Heart left ventricle (tissue), 13 donors: ENCODE measurements at regions not wholly inside any gene's neighbourhood (a gene's known extent, or its start where the extent isn't known, plus 50 kb on each side); places are given as distances from the start of the nearest gene placed in this dataset.

Experiments
- POLR2A ChIP-seq, 2 donors: fragments of 450-650 bp; IDR thresholded peaks; one replicate each; pipeline ENCODE4 v1.6.1; 2017; ENCODE audit warnings: antibody characterized with exemption in 2 of 2, mild to moderate bottlenecking in 2 of 2, moderate library complexity in 2 of 2
- TF ChIP-seq, protein P1 (sequence below), 12 donors: fragments of 200-600 bp; sonication (generic) in 4 of 12; IDR thresholded peaks; one replicate each; pipeline versions ENCODE4 v1.5.0 to v1.8.0; 2018 to 2022; ENCODE audit warnings: antibody characterized with exemption in 12 of 12, mild to moderate bottlenecking in 5 of 12
- donor health status: ischemic (EF 13 %, LVEDD 7.1; RV severe dilation, severe dysfunction).
- donor health status: DM: no; HTN: yes; CAD: no.
- donor health status: DM: no; HTN: no; CAD: no.
- donor health status: ischemic (EF 25% LVEDD 6.9; RV normal size, moderate dysfunction).
- donor health status: ischemic (EF 25% LVEDD 5.7; RV mildly dilated, moderate dysfunction).
- donor health status: ischemic (EF 35%, LVEDD 5.7; RV mildly dilated, moderate dysfunction).
- donor health status: nonischemic (EF 11% LVEDD 7.7; RV severe dilation, severe dysfunction).
- donor health status: DM: yes; HTN: yes; CAD: no.
- donor health status: PGD.
- donor health status: ischemic (EF 29% LVEDD 5.4; RV normal size, mild dysfunction).
- donor health status: nonischemic (EF 23%, LVEDD 6.1; RV moderate dilation, normal function).

GRCh38 chr3:56886314-56886713 is 84.6 kb upstream of the ARHGEF3 start:
- TF ChIP-seq, protein P1, sequence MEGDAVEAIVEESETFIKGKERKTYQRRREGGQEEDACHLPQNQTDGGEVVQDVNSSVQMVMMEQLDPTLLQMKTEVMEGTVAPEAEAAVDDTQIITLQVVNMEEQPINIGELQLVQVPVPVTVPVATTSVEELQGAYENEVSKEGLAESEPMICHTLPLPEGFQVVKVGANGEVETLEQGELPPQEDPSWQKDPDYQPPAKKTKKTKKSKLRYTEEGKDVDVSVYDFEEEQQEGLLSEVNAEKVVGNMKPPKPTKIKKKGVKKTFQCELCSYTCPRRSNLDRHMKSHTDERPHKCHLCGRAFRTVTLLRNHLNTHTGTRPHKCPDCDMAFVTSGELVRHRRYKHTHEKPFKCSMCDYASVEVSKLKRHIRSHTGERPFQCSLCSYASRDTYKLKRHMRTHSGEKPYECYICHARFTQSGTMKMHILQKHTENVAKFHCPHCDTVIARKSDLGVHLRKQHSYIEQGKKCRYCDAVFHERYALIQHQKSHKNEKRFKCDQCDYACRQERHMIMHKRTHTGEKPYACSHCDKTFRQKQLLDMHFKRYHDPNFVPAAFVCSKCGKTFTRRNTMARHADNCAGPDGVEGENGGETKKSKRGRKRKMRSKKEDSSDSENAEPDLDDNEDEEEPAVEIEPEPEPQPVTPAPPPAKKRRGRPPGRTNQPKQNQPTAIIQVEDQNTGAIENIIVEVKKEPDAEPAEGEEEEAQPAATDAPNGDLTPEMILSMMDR (IDR thresholded peaks at IDR 0.05) = no peak
- TF ChIP-seq POLR2A (IDR thresholded peaks at IDR 0.05) = no peak
